Fibroblast of lung (primary cell): ENCODE measurements at regions not wholly inside any gene's neighbourhood (a gene's known extent, or its start where the extent isn't known, plus 50 kb on each side); places are given as distances from the start of the nearest gene placed in this dataset.

ENCODE experiments used
- CTCF ChIP-seq, 2 donors: IDR thresholded peaks in 1 of 2; conservative IDR thresholded peaks in 1 of 2; 1 replicate in 1 of 2; 2 replicates in 1 of 2; pipeline ENCODE4 v1.5.1; 2011 to 2012; ENCODE audit warnings: low read length in 2 of 2, control low read depth in 1 of 2, inconsistent platforms in 1 of 2, low read depth in 1 of 2, mild to moderate bottlenecking in 1 of 2
- EZH2 ChIP-seq: IDR thresholded peaks from 2 replicates; pipeline ENCODE4 v1.5.1; 2012; ENCODE audit warnings: low read length, control low read depth, mild to moderate bottlenecking; ENCODE audit errors: missing control alignments

GRCh38 chr10:46170789-46171188, 116.0 kb upstream of the ANTXRL start:
- no peak for TF ChIP-seq CTCF (conservative IDR thresholded peaks at IDR 0.05 in 1 of 2, IDR thresholded peaks at IDR 0.05 in 1 of 2; ENCODE audit: low read depth in 1 of 2, low read length in 2 of 2)
- no peak for TF ChIP-seq EZH2
